Breast epithelium (tissue), 3 donors: ENCODE measurements at regions not wholly inside any gene's neighbourhood (a gene's known extent, or its start where the extent isn't known, plus 50 kb on each side); places are given as distances from the start of the nearest gene placed in this dataset.

Experiments used
- CTCF ChIP-seq, 3 donors: fragments of 450-650 bp; IDR thresholded peaks; one replicate each; pipeline ENCODE4 v1.5.1; 2016 to 2017; ENCODE audit warnings: antibody characterized with exemption in 3 of 3, mild to moderate bottlenecking in 3 of 3, moderate library complexity in 3 of 3
- POLR2A ChIP-seq: fragments of 450-650 bp; IDR thresholded peaks from one replicate; pipeline ENCODE4 v1.6.1; 2016; ENCODE audit warnings: antibody characterized with exemption, mild to moderate bottlenecking, moderate library complexity
- POLR2AphosphoS5 ChIP-seq, 3 donors: sonication (generic); formaldehyde crosslinking; IDR thresholded peaks; one replicate each; pipeline ENCODE4 v1.6.1; 2017; ENCODE audit warnings: antibody characterized with exemption in 3 of 3

- no peak for TF ChIP-seq CTCF (IDR thresholded peaks at IDR 0.05)
- no peak for TF ChIP-seq POLR2A
- TF ChIP-seq POLR2AphosphoS5 (IDR thresholded peaks at IDR 0.05): no peak
These were observed 398.6 kb upstream of the AUTS2 start for GRCh38 chr7:69199661-69200060.
